GM12878 (cell line): ENCODE measurements at regions not wholly inside any gene's neighbourhood (a gene's known extent, or its start where the extent isn't known, plus 50 kb on each side); places are given as distances from the start of the nearest gene placed in this dataset.
A peak's percentile ranks its signal among the peaks of the same experiment; 100 is the strongest.

Experiments used
- ATAC-seq: fragments of 200-7000 bp; cut with Tn5 transposase; 3 replicates; pipeline ENCODE4 v1.9.1; 2020; ENCODE audit warnings: mild to moderate bottlenecking, moderate library complexity
- BruUV-seq: library from RNA; stranded (reverse); fragments of 400-500 nt; replicated peaks from 2 replicates; lab custom pipeline; 2021; lab: Mats Ljungman, UMichigan
- CTCF ChIA-PET: fragments of 300-600 bp; sonication (Branson Sonifier 250); formaldehyde crosslinking; extraction: SDS; loops from one replicate; lab custom pipeline; 2021; ENCODE audit warnings: inconsistent platforms; lab: Yijun Ruan, JAX
- POLR2A ChIA-PET: fragments of 350-600 bp; formaldehyde crosslinking; extraction: SDS; loops from one replicate; lab custom pipeline; 2021; ENCODE audit warnings: inconsistent platforms; lab: Charles Lee
- RAD21 ChIA-PET: fragments of 300-600 bp; sonication (Branson Sonifier 250); formaldehyde crosslinking; loops from one replicate; lab custom pipeline; 2023; ENCODE audit warnings: antibody characterized with exemption; ENCODE audit not compliant: unreplicated experiment; lab: Charles Lee
- SMC1A ChIA-PET: fragments of 300-600 bp; sonication (Branson Sonifier 250); formaldehyde crosslinking; loops from one replicate; lab custom pipeline; 2023; ENCODE audit not compliant: unreplicated experiment, uncharacterized antibody; lab: Charles Lee
- DNase-seq: peaks from one replicate; pipeline ENCODE4 v3.0.0-alpha.2; 2011; ENCODE audit warnings: low read depth, low spot score
- FAIRE-seq: peaks from 3 replicates; lab custom pipeline; 2011; peaks lifted over from hg19 to GRCh38; lab: Jason Lieb, UNC
- H2AFZ ChIP-seq: 2 replicates; pipeline ENCODE4 v1.6.0; 2011; ENCODE audit warnings: low read depth, low read length, control low read depth; ENCODE audit not compliant: control insufficient read depth
- H3K27ac ChIP-seq: 2 replicates; pipeline ENCODE4 v1.5.1; 2011; ENCODE audit warnings: control low read depth; ENCODE audit not compliant: control insufficient read depth, insufficient read depth
- H3K27me3 ChIP-seq, 2 experiments: replicated peaks in 1 of 2; 2 replicates each; pipeline versions ENCODE4 v1.6.0 to v1.6.1; 2011; ENCODE audit warnings: low read length in 1 of 2; ENCODE audit not compliant: control insufficient read depth in 2 of 2, insufficient read depth in 2 of 2
- H3K36me3 ChIP-seq, 2 experiments: 2 replicates each; pipeline ENCODE4 v1.5.1; 2011; ENCODE audit warnings: low read length in 1 of 2; ENCODE audit not compliant: control insufficient read depth in 2 of 2, insufficient read depth in 2 of 2
- H3K4me1 ChIP-seq: 2 replicates; pipeline ENCODE4 v1.6.1; 2011; ENCODE audit warnings: mild to moderate bottlenecking, low read length, moderate library complexity, mixed read lengths; ENCODE audit not compliant: control insufficient read depth, insufficient read depth
- H3K4me2 ChIP-seq: 2 replicates; pipeline ENCODE4 v1.6.0; 2011; ENCODE audit warnings: control low read depth; ENCODE audit not compliant: control insufficient read depth, insufficient read depth
- H3K4me3 ChIP-seq: fragments of 200-600 bp; sonication (generic); 2 replicates; pipeline ENCODE4 v1.5.1; 2016
- H3K79me2 ChIP-seq: 2 replicates; pipeline ENCODE4 v1.6.0; 2011; ENCODE audit warnings: low read length; ENCODE audit not compliant: control insufficient read depth, insufficient read depth
- H3K9ac ChIP-seq: 2 replicates; pipeline ENCODE4 v1.8.0; 2011; ENCODE audit warnings: low read length, control low read depth, mixed read lengths; ENCODE audit not compliant: control insufficient read depth, insufficient read depth
- H3K9me3 ChIP-seq: replicated peaks from 3 replicates; pipeline ENCODE4 v1.5.1; 2011; ENCODE audit warnings: mild to moderate bottlenecking, low read length; ENCODE audit not compliant: control insufficient read depth, insufficient read depth
- H4K20me1 ChIP-seq: 2 replicates; pipeline ENCODE4 v1.6.0; 2011; ENCODE audit not compliant: control insufficient read depth, insufficient read depth
- CTCF ChIP-seq, 3 experiments: IDR thresholded peaks in 2 of 3; conservative IDR thresholded peaks in 1 of 3; 2 replicates each; pipeline ENCODE4 v1.5.1; 2011; ENCODE audit warnings: low read depth in 3 of 3, low read length in 3 of 3, mild to moderate bottlenecking in 3 of 3, control low read depth in 2 of 3, moderate library complexity in 2 of 3, inconsistent platforms in 1 of 3, mixed read lengths in 1 of 3; ENCODE audit not compliant: control insufficient read depth in 2 of 3, insufficient read depth in 1 of 3; ENCODE audit errors: extremely low read depth in 1 of 3
- EGR1 ChIP-seq, 2 experiments: IDR thresholded peaks; 1 replicate in 1 of 2; 2 replicates in 1 of 2; pipeline ENCODE4 v1.6.1; 2011 to 2012; ENCODE audit warnings: low read depth in 2 of 2, low read length in 2 of 2, borderline replicate concordance in 1 of 2, mild to moderate bottlenecking in 1 of 2, moderate library complexity in 1 of 2
- POLR2A ChIP-seq: IDR thresholded peaks from 2 replicates; pipeline ENCODE4 v1.6.1; 2011; ENCODE audit warnings: low read depth, mild to moderate bottlenecking, low read length
- RAD21 ChIP-seq: IDR thresholded peaks from 2 replicates; pipeline ENCODE4 v1.6.1; 2011; ENCODE audit warnings: mild to moderate bottlenecking, low read depth, low read length, moderate library complexity; ENCODE audit not compliant: insufficient read depth
- SPI1 ChIP-seq: IDR thresholded peaks from 2 replicates; pipeline ENCODE4 v1.6.1; 2011; ENCODE audit warnings: low read depth, mild to moderate bottlenecking, low read length, moderate library complexity, borderline replicate concordance; ENCODE audit not compliant: insufficient read depth
- YBX1 ChIP-seq: fragments of 450-650 bp; IDR thresholded peaks from 2 replicates; pipeline ENCODE4 v1.6.1; 2016; ENCODE audit warnings: antibody characterized with exemption
- ZNF384 ChIP-seq: IDR thresholded peaks from 2 replicates; pipeline ENCODE4 v1.6.1; 2012; ENCODE audit warnings: low read depth, mild to moderate bottlenecking, low read length, improper control_type of control experiment, borderline replicate concordance
- WGBS: methylation state at CpG from one replicate; pipeline ENCODE4 v1.1.6; 2016; ENCODE audit warnings: low lambda C conversion rate; ENCODE audit not compliant: insufficient replicate concordance, insufficient coverage; ENCODE audit errors: missing lambda C conversion rate; 5-methylcytosine and 5-hydroxymethylcytosine counted together
- in situ Hi-C: fragments of 300-500 bp; cut with MboI; formaldehyde crosslinking; loops from 9 replicates; pipeline ENCODE4 v1.14.3; 2018; ENCODE audit warnings: mixed read lengths
- intact Hi-C: fragments of 100-400 bp; cut with micrococcal nuclease; formaldehyde crosslinking; loops from one replicate; pipeline ENCODE4 v1.14.2; 2022; ENCODE audit not compliant: unreplicated experiment
- TF ChIP-seq, protein P1 (sequence below): fragments of 450-650 bp; IDR thresholded peaks from 2 replicates; pipeline ENCODE4 v1.6.1; 2017; ENCODE audit warnings: antibody characterized with exemption, mild to moderate bottlenecking, moderate library complexity
- TF ChIP-seq, protein P2 (sequence below): fragments of 450-650 bp; IDR thresholded peaks from 2 replicates; pipeline ENCODE4 v1.6.1; 2016; ENCODE audit warnings: mild to moderate bottlenecking
- TF ChIP-seq, protein P3 (sequence below): fragments of 450-650 bp; IDR thresholded peaks from 2 replicates; pipeline ENCODE4 v1.6.1; 2017; ENCODE audit warnings: borderline replicate concordance
- TF ChIP-seq, protein P4 (sequence below): fragments of 450-650 bp; IDR thresholded peaks from 2 replicates; pipeline ENCODE4 v1.6.1; 2017; ENCODE audit warnings: mild to moderate bottlenecking, moderate library complexity

DNA sequence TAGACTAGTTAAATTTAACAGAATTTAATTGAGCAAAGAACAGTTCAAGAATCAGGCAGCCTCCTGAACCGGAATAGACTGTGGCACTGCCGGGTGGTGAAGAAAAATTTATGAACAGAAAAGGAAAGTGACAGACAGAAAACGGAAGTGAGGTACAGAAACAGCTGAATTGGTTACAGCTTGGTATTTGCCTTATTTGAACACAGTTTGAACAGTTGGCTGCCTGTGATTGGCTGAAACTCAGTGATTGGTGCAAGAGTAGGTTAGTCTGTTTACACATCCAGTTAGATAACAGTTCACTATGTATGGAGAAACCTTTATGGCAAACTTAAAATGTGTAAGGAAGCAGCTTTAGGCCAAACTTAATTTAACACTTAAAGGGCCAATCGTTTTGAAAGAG, 116.0 kb upstream of the CITED2 start:
- BruUV-seq = no TSS peak
- H3K9me3 ChIP-seq = no peaks in the 10 kb centered on the region
- no peaks in the 10 kb centered on the region for H3K79me2 ChIP-seq
- intact Hi-C loops = no loop called here
- no peak overlapping the region for H3K4me3 ChIP-seq
- ATAC-seq (peak; percentile 44), FAIRE-seq (no peak), DNase-seq (no peak)
- in situ Hi-C loops = no loop called here
- RAD21 ChIA-PET = interaction anchor here (1.5 kb wide), 1 partner anchor 43 kb away, joined by 3 read pairs; no protein-coding TSS in a partner anchor
- peak overlapping the region; percentile 9; the same call in 1 of the 2 replicates for H2AFZ ChIP-seq
- CTCF ChIA-PET = interaction anchor here (1.5 kb wide), 1 partner anchor 14 kb away, joined by 5 read pairs; no protein-coding TSS in a partner anchor
- POLR2A ChIA-PET = interaction anchor here (0.6 kb wide), 1 partner anchor 448 kb away, joined by 7 read pairs; no protein-coding TSS in a partner anchor
- SMC1A ChIA-PET = interaction anchor here (0.8 to 1.3 kb wide), 4 partner anchors 11 to 20 kb away, joined by 3 to 5 read pairs (median 4); no protein-coding TSS in a partner anchor
- H3K4me1 ChIP-seq = no peaks in the 10 kb centered on the region
- 29% methylated on average over 4 of the region's 4 CpGs for WGBS
- no peaks in the 10 kb centered on the region for H4K20me1 ChIP-seq
- H3K36me3 ChIP-seq = no peaks in the 10 kb centered on the region
- no peaks in the 10 kb centered on the region for H3K27me3 ChIP-seq
- H3K4me2 ChIP-seq = no peak overlapping the region
- H3K27ac ChIP-seq = no peak overlapping the region
- H3K9ac ChIP-seq = no peak overlapping the region
- no peak for TF ChIP-seq RAD21
- TF ChIP-seq, protein P1, sequence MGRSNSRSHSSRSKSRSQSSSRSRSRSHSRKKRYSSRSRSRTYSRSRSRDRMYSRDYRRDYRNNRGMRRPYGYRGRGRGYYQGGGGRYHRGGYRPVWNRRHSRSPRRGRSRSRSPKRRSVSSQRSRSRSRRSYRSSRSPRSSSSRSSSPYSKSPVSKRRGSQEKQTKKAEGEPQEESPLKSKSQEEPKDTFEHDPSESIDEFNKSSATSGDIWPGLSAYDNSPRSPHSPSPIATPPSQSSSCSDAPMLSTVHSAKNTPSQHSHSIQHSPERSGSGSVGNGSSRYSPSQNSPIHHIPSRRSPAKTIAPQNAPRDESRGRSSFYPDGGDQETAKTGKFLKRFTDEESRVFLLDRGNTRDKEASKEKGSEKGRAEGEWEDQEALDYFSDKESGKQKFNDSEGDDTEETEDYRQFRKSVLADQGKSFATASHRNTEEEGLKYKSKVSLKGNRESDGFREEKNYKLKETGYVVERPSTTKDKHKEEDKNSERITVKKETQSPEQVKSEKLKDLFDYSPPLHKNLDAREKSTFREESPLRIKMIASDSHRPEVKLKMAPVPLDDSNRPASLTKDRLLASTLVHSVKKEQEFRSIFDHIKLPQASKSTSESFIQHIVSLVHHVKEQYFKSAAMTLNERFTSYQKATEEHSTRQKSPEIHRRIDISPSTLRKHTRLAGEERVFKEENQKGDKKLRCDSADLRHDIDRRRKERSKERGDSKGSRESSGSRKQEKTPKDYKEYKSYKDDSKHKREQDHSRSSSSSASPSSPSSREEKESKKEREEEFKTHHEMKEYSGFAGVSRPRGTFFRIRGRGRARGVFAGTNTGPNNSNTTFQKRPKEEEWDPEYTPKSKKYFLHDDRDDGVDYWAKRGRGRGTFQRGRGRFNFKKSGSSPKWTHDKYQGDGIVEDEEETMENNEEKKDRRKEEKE = no peak
- TF ChIP-seq, protein P2, sequence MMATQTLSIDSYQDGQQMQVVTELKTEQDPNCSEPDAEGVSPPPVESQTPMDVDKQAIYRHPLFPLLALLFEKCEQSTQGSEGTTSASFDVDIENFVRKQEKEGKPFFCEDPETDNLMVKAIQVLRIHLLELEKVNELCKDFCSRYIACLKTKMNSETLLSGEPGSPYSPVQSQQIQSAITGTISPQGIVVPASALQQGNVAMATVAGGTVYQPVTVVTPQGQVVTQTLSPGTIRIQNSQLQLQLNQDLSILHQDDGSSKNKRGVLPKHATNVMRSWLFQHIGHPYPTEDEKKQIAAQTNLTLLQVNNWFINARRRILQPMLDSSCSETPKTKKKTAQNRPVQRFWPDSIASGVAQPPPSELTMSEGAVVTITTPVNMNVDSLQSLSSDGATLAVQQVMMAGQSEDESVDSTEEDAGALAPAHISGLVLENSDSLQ = peak; percentile 28; the same call in 1 of the 2 replicates
- TF ChIP-seq EGR1 (IDR thresholded peaks at IDR 0.05; ENCODE audit: borderline replicate concordance in 1 of 2, low read depth in 2 of 2, low read length in 2 of 2) = no peak
- TF ChIP-seq SPI1 = peak; percentile 68; the same call in 1 of the 2 replicates
- TF ChIP-seq, protein P3, sequence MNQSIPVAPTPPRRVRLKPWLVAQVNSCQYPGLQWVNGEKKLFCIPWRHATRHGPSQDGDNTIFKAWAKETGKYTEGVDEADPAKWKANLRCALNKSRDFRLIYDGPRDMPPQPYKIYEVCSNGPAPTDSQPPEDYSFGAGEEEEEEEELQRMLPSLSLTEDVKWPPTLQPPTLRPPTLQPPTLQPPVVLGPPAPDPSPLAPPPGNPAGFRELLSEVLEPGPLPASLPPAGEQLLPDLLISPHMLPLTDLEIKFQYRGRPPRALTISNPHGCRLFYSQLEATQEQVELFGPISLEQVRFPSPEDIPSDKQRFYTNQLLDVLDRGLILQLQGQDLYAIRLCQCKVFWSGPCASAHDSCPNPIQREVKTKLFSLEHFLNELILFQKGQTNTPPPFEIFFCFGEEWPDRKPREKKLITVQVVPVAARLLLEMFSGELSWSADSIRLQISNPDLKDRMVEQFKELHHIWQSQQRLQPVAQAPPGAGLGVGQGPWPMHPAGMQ = no peak
- no peak for TF ChIP-seq POLR2A
- TF ChIP-seq YBX1 = no peak
- TF ChIP-seq, protein P4, sequence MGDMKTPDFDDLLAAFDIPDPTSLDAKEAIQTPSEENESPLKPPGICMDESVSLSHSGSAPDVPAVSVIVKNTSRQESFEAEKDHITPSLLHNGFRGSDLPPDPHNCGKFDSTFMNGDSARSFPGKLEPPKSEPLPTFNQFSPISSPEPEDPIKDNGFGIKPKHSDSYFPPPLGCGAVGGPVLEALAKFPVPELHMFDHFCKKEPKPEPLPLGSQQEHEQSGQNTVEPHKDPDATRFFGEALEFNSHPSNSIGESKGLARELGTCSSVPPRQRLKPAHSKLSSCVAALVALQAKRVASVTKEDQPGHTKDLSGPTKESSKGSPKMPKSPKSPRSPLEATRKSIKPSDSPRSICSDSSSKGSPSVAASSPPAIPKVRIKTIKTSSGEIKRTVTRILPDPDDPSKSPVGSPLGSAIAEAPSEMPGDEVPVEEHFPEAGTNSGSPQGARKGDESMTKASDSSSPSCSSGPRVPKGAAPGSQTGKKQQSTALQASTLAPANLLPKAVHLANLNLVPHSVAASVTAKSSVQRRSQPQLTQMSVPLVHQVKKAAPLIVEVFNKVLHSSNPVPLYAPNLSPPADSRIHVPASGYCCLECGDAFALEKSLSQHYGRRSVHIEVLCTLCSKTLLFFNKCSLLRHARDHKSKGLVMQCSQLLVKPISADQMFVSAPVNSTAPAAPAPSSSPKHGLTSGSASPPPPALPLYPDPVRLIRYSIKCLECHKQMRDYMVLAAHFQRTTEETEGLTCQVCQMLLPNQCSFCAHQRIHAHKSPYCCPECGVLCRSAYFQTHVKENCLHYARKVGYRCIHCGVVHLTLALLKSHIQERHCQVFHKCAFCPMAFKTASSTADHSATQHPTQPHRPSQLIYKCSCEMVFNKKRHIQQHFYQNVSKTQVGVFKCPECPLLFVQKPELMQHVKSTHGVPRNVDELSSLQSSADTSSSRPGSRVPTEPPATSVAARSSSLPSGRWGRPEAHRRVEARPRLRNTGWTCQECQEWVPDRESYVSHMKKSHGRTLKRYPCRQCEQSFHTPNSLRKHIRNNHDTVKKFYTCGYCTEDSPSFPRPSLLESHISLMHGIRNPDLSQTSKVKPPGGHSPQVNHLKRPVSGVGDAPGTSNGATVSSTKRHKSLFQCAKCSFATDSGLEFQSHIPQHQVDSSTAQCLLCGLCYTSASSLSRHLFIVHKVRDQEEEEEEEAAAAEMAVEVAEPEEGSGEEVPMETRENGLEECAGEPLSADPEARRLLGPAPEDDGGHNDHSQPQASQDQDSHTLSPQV = no peak
- TF ChIP-seq CTCF (IDR thresholded peaks at IDR 0.05 in 2 of 3, conservative IDR thresholded peaks at IDR 0.05 in 1 of 3; ENCODE audit: control insufficient read depth in 2 of 3, extremely low read depth in 1 of 3, insufficient read depth in 1 of 3, low read depth in 3 of 3, low read length in 3 of 3) = no peak
- TF ChIP-seq ZNF384 = no peak
